Calu3 (cell line): ENCODE measurements at regions not wholly inside any gene's neighbourhood (a gene's known extent, or its start where the extent isn't known, plus 50 kb on each side); places are given as distances from the start of the nearest gene placed in this dataset.

Experiments used
- BruUV-seq: library from RNA; stranded (reverse); fragments of 400-500 nt; replicated peaks from 2 replicates; lab custom pipeline; 2021; lab: Mats Ljungman, UMichigan
- CTCF ChIA-PET: fragments of 300-600 bp; sonication (Branson Sonifier 250); formaldehyde crosslinking; loops from one replicate; lab custom pipeline; 2022; ENCODE audit warnings: antibody characterized with exemption; lab: Charles Lee
- DNase-seq: peaks from one replicate; pipeline ENCODE4 v3.0.0; 2022
- H3K27ac Mint-ChIP-seq: one replicate; pipeline ENCODE4 v1.8.0; 2022; ENCODE audit warnings: mixed read lengths; ENCODE audit not compliant: unreplicated experiment
- H3K27me3 Mint-ChIP-seq: one replicate; pipeline ENCODE4 v1.8.0; 2022; ENCODE audit warnings: mixed read lengths; ENCODE audit not compliant: unreplicated experiment
- H3K36me3 Mint-ChIP-seq: one replicate; pipeline ENCODE4 v1.8.0; 2022; ENCODE audit warnings: mild to moderate bottlenecking, moderate library complexity, mixed read lengths; ENCODE audit not compliant: insufficient read depth, unreplicated experiment
- H3K4me1 Mint-ChIP-seq: one replicate; pipeline ENCODE4 v1.8.0; 2022; ENCODE audit warnings: mild to moderate bottlenecking, low read depth, mixed read lengths; ENCODE audit not compliant: unreplicated experiment
- H3K4me3 Mint-ChIP-seq: one replicate; pipeline ENCODE4 v1.8.0; 2022; ENCODE audit warnings: mild to moderate bottlenecking, low read depth, moderate library complexity, mixed read lengths; ENCODE audit not compliant: unreplicated experiment
- H3K9me3 Mint-ChIP-seq: one replicate; pipeline ENCODE4 v1.8.0; 2022; ENCODE audit warnings: low read depth, mixed read lengths; ENCODE audit not compliant: unreplicated experiment
- intact Hi-C: fragments of 100-400 bp; cut with micrococcal nuclease; formaldehyde crosslinking; loops from one replicate; pipeline ENCODE4 v1.10.0; 2022; ENCODE audit not compliant: unreplicated experiment
- TF ChIP-seq, protein P1 (sequence below): fragments of 200-600 bp; IDR thresholded peaks from one replicate; pipeline ENCODE4 v1.8.0; 2022; ENCODE audit warnings: antibody characterized with exemption; ENCODE audit not compliant: unreplicated experiment

DNA sequence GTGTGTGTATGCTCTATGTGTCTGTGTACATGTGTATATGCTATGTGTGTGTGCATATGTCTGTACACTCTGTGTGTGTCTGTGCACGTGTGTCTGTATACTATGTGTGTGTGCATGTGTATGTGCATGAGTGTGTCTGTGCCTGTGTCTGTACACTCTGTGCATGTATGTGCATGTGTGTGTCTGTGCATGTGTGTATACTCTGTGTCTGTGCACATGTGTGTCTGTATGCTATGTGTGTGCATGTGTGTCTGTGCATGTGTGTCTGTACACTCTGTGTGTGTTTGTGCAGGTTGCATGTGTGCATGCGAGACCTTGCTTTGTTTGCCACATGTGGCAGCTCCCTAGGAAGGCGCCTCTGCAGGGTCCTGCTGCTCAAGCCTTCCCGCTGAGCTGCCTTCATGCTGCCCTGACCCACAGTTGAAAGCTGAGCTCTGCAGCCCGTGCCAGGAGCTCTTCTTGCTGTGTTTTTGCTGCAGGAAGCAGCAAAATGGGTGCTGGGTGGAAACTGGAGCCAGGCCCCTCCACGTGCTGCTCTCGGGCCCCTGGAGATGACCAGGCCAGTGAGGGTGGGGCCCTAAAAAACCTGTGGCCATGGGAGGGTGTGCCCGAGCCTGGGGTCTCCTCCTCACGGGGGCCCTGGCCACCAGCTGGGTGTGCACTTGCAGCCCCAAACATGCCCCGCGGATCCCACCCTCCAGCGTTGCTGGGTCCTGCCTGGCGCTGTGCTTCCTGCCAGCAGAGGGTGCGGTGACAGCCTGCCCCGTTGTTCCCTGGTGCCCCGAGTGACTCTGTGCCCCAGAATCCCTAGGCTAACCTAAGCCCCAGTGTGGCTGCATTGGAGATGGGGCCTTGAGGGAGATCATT, 109.1 kb downstream of the DACT2 start:
- H3K4me1 Mint-ChIP-seq = peaks cover 9% of the 10 kb centered on the region
- CTCF ChIA-PET = no interaction called here
- no peak for DNase-seq
- no peak overlapping the region for H3K4me3 Mint-ChIP-seq
- H3K9me3 Mint-ChIP-seq = no peaks in the 10 kb centered on the region
- no TSS peak for BruUV-seq
- peaks cover 54% of the 10 kb centered on the region for H3K27me3 Mint-ChIP-seq
- no peak overlapping the region for H3K27ac Mint-ChIP-seq
- TF ChIP-seq, protein P1, sequence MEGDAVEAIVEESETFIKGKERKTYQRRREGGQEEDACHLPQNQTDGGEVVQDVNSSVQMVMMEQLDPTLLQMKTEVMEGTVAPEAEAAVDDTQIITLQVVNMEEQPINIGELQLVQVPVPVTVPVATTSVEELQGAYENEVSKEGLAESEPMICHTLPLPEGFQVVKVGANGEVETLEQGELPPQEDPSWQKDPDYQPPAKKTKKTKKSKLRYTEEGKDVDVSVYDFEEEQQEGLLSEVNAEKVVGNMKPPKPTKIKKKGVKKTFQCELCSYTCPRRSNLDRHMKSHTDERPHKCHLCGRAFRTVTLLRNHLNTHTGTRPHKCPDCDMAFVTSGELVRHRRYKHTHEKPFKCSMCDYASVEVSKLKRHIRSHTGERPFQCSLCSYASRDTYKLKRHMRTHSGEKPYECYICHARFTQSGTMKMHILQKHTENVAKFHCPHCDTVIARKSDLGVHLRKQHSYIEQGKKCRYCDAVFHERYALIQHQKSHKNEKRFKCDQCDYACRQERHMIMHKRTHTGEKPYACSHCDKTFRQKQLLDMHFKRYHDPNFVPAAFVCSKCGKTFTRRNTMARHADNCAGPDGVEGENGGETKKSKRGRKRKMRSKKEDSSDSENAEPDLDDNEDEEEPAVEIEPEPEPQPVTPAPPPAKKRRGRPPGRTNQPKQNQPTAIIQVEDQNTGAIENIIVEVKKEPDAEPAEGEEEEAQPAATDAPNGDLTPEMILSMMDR = no peak
- no peaks in the 10 kb centered on the region for H3K36me3 Mint-ChIP-seq
- intact Hi-C loops = no loop called here

DNA sequence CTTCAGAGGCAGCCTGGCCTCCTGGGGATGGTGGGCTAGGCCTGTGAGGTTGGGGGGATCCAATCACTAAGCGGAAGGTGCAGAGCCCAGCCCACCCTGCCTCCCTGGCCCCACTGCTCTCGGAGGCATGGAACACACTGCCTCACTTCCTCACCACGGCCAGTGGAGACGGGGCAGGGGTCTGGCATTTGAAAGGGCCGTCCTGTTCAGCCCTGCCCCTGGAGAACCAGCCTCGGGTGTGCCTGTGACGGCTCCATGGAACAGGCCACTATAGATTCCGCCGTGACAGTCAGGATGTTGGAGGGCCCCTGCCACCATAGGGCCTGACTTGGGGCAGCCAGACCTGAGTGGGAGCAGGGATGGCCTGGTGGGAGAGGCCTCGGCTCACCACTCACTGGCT, 110.2 kb downstream of the DACT2 start:
- no peaks in the 10 kb centered on the region for H3K9me3 Mint-ChIP-seq
- TF ChIP-seq, protein P1 = no peak
- no peak overlapping the region for H3K27ac Mint-ChIP-seq
- no TSS peak for BruUV-seq
- DNase-seq = no peak
- peaks cover 9% of the 10 kb centered on the region for H3K4me1 Mint-ChIP-seq
- intact Hi-C loops = no loop called here
- CTCF ChIA-PET = interaction anchor here (0.6 kb wide), 1 partner anchor 28 kb away, joined by 3 read pairs; no protein-coding TSS in a partner anchor
- H3K4me3 Mint-ChIP-seq = no peak overlapping the region
- H3K36me3 Mint-ChIP-seq = no peaks in the 10 kb centered on the region
- peaks cover 46% of the 10 kb centered on the region for H3K27me3 Mint-ChIP-seq

DNA sequence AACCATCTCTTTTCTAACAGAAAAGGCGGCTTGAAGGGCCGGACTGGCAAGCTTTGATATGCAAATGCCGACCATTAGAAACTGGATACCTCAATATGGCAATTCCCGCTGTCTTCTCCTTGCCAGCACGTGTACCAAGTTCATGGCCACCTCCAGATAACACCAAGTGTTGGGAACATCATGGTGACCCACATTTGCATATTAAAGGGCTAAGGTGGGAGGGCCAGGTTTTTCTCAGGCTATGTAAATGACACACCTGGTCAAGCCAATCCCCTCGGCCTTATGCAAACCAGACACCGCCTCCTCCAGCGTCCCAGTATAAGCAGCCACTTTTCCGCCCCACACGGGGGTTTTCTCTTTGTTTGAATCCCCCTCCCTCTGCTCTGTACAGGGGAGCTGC, 110.7 kb downstream of the DACT2 start:
- TF ChIP-seq, protein P1 = no peak
- CTCF ChIA-PET = no interaction called here
- Mint-ChIP-seq H3K36me3 (no peaks in the 10 kb centered on the region), H3K4me1 (peaks cover 9% of the 10 kb centered on the region), H3K4me3 (no peak overlapping the region), H3K27me3 (peaks cover 41% of the 10 kb centered on the region), H3K9me3 (no peaks in the 10 kb centered on the region), H3K27ac (no peak overlapping the region)
- no TSS peak for BruUV-seq
- DNase-seq = no peak
- intact Hi-C loops = no loop called here

DNA sequence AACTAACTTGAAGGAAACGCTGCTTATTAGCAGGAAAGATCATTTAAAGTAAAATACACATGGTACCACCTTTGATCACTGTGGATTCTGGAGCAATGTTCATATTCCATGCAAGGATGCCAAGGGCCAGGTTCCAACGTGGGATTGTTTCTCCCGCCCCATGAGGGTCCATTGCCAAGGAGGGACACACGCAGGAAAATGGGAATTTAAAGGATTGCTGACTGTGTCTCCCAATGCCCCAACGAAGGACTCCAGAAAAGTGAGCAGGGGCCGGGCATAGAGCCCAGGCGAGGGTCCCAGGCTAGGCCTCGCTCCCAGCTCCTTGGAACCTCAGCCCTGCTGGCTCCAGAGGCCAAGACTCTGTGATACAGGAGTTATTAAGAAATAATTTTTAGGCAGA, 111.2 kb downstream of the DACT2 start:
- Mint-ChIP-seq H3K4me1 (peaks cover 9% of the 10 kb centered on the region), H3K27ac (no peak overlapping the region), H3K36me3 (no peaks in the 10 kb centered on the region), H3K9me3 (peaks cover 2% of the 10 kb centered on the region), H3K4me3 (no peak overlapping the region), H3K27me3 (peaks cover 41% of the 10 kb centered on the region)
- no TSS peak for BruUV-seq
- TF ChIP-seq, protein P1 = no peak
- intact Hi-C loops = no loop called here
- CTCF ChIA-PET = no interaction called here
- no peak for DNase-seq
